OCI-LY7 (cell line): ENCODE measurements at regions not wholly inside any gene's neighbourhood (a gene's known extent, or its start where the extent isn't known, plus 50 kb on each side); places are given as distances from the start of the nearest gene placed in this dataset.

Experiments
- BruUV-seq: library from RNA; stranded (reverse); fragments of 400-500 nt; replicated peaks from 2 replicates; lab custom pipeline; 2021; lab: Mats Ljungman, UMichigan
- CTCF ChIA-PET: fragments of 300-600 bp; sonication (Branson Sonifier 250); formaldehyde crosslinking; loops from one replicate; lab custom pipeline; 2022; ENCODE audit warnings: antibody characterized with exemption; ENCODE audit not compliant: unreplicated experiment; lab: Charles Lee
- POLR2A ChIA-PET: fragments of 300-600 bp; sonication (Branson Sonifier 250); formaldehyde crosslinking; loops from one replicate; lab custom pipeline; 2022; ENCODE audit warnings: antibody characterized with exemption; lab: Charles Lee
- DNase-seq: peaks from one replicate; pipeline ENCODE4 v3.0.0-alpha.2; 2015; ENCODE audit warnings: low spot score
- H2AFZ ChIP-seq: fragments of 200-600 bp; sonication (generic), shearing (Covaris generic); 2 replicates; pipeline ENCODE4 v1.6.1; 2014; ENCODE audit warnings: mild to moderate bottlenecking, antibody characterized with exemption, low read length, moderate library complexity
- H3K27ac ChIP-seq: fragments of 200-600 bp; sonication (generic); 2 replicates; pipeline ENCODE4 v1.5.1; 2014; ENCODE audit warnings: mixed run types, low read depth, mild to moderate bottlenecking, moderate library complexity, low read length, inconsistent platforms; ENCODE audit not compliant: poor library complexity, severe bottlenecking
- H3K36me3 ChIP-seq: fragments of 200-600 bp; sonication (generic); 2 replicates; pipeline ENCODE4 v1.6.1; 2014; ENCODE audit warnings: mild to moderate bottlenecking, antibody characterized with exemption, low read length, moderate library complexity, mixed read lengths; ENCODE audit not compliant: insufficient read depth
- H3K4me1 ChIP-seq: fragments of 200-600 bp; sonication (generic); 2 replicates; pipeline ENCODE4 v1.5.1; 2014; ENCODE audit warnings: mild to moderate bottlenecking, low read length; ENCODE audit not compliant: insufficient read depth, poor library complexity, severe bottlenecking
- H3K4me2 ChIP-seq: fragments of 200-600 bp; sonication (generic); 2 replicates; pipeline ENCODE4 v1.6.1; 2014; ENCODE audit warnings: mild to moderate bottlenecking, low read length
- H3K4me3 ChIP-seq: fragments of 200-600 bp; sonication (generic); 2 replicates; pipeline ENCODE4 v1.5.1; 2014; ENCODE audit warnings: mild to moderate bottlenecking, low read depth, low read length; ENCODE audit not compliant: poor library complexity, severe bottlenecking
- H3K79me2 ChIP-seq: fragments of 200-600 bp; sonication (generic); 2 replicates; pipeline ENCODE4 v1.6.1; 2016; ENCODE audit warnings: low read depth, mild to moderate bottlenecking, low read length, moderate library complexity, mixed read lengths; ENCODE audit not compliant: insufficient read depth
- H3K9me2 ChIP-seq: fragments of 200-600 bp; sonication (generic); 2 replicates; pipeline ENCODE4 v1.6.1; 2016; ENCODE audit warnings: mild to moderate bottlenecking, low read length, mixed read lengths; ENCODE audit not compliant: insufficient read depth
- H3K9me3 ChIP-seq: fragments of 200-600 bp; sonication (generic); 2 replicates; pipeline ENCODE4 v1.6.1; 2014; ENCODE audit warnings: mild to moderate bottlenecking, mixed run types, low read length, mixed read lengths
- H4K20me1 ChIP-seq: fragments of 200-600 bp; sonication (generic); 2 replicates; pipeline ENCODE4 v1.6.1; 2014; ENCODE audit warnings: mild to moderate bottlenecking, antibody characterized with exemption, low read length, moderate library complexity, mixed read lengths; ENCODE audit not compliant: insufficient read depth
- CTCF ChIP-seq: fragments of 200-600 bp; sonication (generic); conservative IDR thresholded peaks from 2 replicates; pipeline ENCODE4 v1.5.1; 2014; ENCODE audit warnings: mild to moderate bottlenecking, antibody characterized with exemption, low read length, moderate library complexity, mixed read lengths
- EZH2phosphoT487 ChIP-seq: fragments of 200-600 bp; sonication (generic); IDR thresholded peaks from 2 replicates; pipeline ENCODE4 v1.6.1; 2018; ENCODE audit warnings: low read depth, borderline replicate concordance, mild to moderate bottlenecking, mixed run types, antibody characterized with exemption, low read length, moderate library complexity, mixed read lengths
- intact Hi-C: fragments of 100-400 bp; cut with micrococcal nuclease; formaldehyde crosslinking; loops from one replicate; pipeline ENCODE4 v1.10.0; 2022; ENCODE audit not compliant: unreplicated experiment

GRCh38 chr5:135688385-135688784 lies 109.6 kb upstream of the CXCL14 start:
- Histone ChIP-seq H3K36me3 (no peaks in the 10 kb centered on the region), H3K27ac (no peak overlapping the region), H2AFZ (no peak overlapping the region), H3K4me3 (no peak overlapping the region), H3K4me2 (no peak overlapping the region), H4K20me1 (no peaks in the 10 kb centered on the region), H3K9me3 (no peaks in the 10 kb centered on the region), H3K4me1 (no peaks in the 10 kb centered on the region), H3K9me2 (no peaks in the 10 kb centered on the region), H3K79me2 (no peaks in the 10 kb centered on the region)
- no peak for DNase-seq
- BruUV-seq = no TSS peak
- TF ChIP-seq CTCF (no peak), EZH2phosphoT487 (no peak)
- intact Hi-C loops = no loop called here
- POLR2A ChIA-PET = no interaction called here
- CTCF ChIA-PET = no interaction called here

GRCh38 chr5:135683189-135683588 lies 104.4 kb upstream of the CXCL14 start:
- Histone ChIP-seq H3K27ac (no peak overlapping the region), H3K4me2 (no peak overlapping the region), H3K9me2 (no peaks in the 10 kb centered on the region), H3K4me3 (no peak overlapping the region), H4K20me1 (no peaks in the 10 kb centered on the region), H3K4me1 (no peaks in the 10 kb centered on the region), H3K9me3 (0 out of 2 replicates have a peak, but pooled peaks cover 7% of the 10 kb centered on the region), H3K36me3 (no peaks in the 10 kb centered on the region), H2AFZ (no peak overlapping the region), H3K79me2 (no peaks in the 10 kb centered on the region)
- TF ChIP-seq EZH2phosphoT487 (no peak), CTCF (no peak)
- CTCF ChIA-PET = no interaction called here
- intact Hi-C loops = no loop called here
- DNase-seq = no peak
- no TSS peak for BruUV-seq
- POLR2A ChIA-PET = no interaction called here

DNA sequence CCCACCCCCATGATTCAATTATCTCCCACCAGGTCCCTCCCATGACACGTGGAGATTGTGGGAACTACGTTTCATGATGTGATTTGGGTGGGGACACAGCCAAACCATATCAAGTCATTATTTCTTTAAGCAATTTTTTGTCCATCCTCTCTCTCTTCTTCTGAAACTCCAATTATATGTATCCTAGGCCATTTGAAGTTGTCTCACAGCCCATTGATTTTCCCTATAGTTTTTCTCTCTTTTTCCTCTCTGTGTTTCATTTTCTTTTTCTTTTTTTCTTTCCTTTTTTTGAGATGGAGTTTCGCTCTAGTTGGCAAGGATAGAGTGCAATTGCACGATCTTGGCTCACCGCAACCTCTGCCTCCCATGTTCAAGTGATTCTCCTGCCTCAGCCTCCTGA lies 101.9 kb upstream of the CXCL14 start:
- no peak overlapping the region for H2AFZ ChIP-seq
- CTCF ChIA-PET = no interaction called here
- no peak overlapping the region for H3K4me3 ChIP-seq
- no peaks in the 10 kb centered on the region for H4K20me1 ChIP-seq
- no peaks in the 10 kb centered on the region for H3K9me2 ChIP-seq
- H3K9me3 ChIP-seq = 0 out of 2 replicates have a peak, but pooled peaks cover 10% of the 10 kb centered on the region
- no peak overlapping the region for H3K4me2 ChIP-seq
- no peak for DNase-seq
- no peak overlapping the region for H3K27ac ChIP-seq
- no peaks in the 10 kb centered on the region for H3K4me1 ChIP-seq
- H3K79me2 ChIP-seq = no peaks in the 10 kb centered on the region
- no TSS peak for BruUV-seq
- TF ChIP-seq CTCF (no peak), EZH2phosphoT487 (no peak)
- POLR2A ChIA-PET = no interaction called here
- intact Hi-C loops = no loop called here
- no peaks in the 10 kb centered on the region for H3K36me3 ChIP-seq
